Kidney (tissue), 13 donors: ENCODE measurements at regions not wholly inside any gene's neighbourhood (a gene's known extent, or its start where the extent isn't known, plus 50 kb on each side); places are given as distances from the start of the nearest gene placed in this dataset.

Experiments used
- DNase-seq, 5 donors: peaks; one replicate each; pipeline ENCODE4 v3.0.0-alpha.2; 2013 to 2020
- FAIRE-seq: peaks from 2 replicates; lab custom pipeline; 2012; peaks lifted over from hg19 to GRCh38; lab: Jason Lieb, UNC
- H3K27ac ChIP-seq, 2 donors: one replicate each; pipeline ENCODE4 v1.7.0; 2013; ENCODE audit warnings: low read depth in 2 of 2, low read length in 2 of 2, inconsistent platforms in 1 of 2
- H3K27me3 ChIP-seq: one replicate; pipeline ENCODE4 v1.7.1; 2013; ENCODE audit warnings: low read length, inconsistent platforms; ENCODE audit not compliant: control insufficient read depth, insufficient read depth
- H3K36me3 ChIP-seq, 3 donors: one replicate each; pipeline versions ENCODE4 v1.7.0 to v1.7.1; 2013; ENCODE audit warnings: low read length in 3 of 3, control low read depth in 1 of 3, inconsistent platforms in 1 of 3; ENCODE audit not compliant: insufficient read depth in 3 of 3, control insufficient read depth in 2 of 3
- H3K4me1 ChIP-seq, 3 donors: one replicate each; pipeline versions ENCODE4 v1.7.0 to v1.7.1; 2013; ENCODE audit warnings: low read length in 3 of 3, inconsistent platforms in 1 of 3, low read depth in 1 of 3; ENCODE audit not compliant: control insufficient read depth in 2 of 3, insufficient read depth in 2 of 3
- H3K4me3 ChIP-seq, 3 donors: one replicate each; pipeline versions ENCODE4 v1.7.0 to v1.8.1; 2013; ENCODE audit warnings: low read length in 3 of 3, control low read depth in 1 of 3, inconsistent platforms in 1 of 3
- H3K9ac ChIP-seq, 3 donors: one replicate each; pipeline versions ENCODE4 v1.7.0 to v1.7.1; 2013; ENCODE audit warnings: low read length in 3 of 3, control low read depth in 1 of 3, inconsistent platforms in 1 of 3
- H3K9me3 ChIP-seq, 3 donors: one replicate each; pipeline versions ENCODE4 v1.7.0 to v1.7.1; 2013; ENCODE audit warnings: low read length in 3 of 3, control low read depth in 1 of 3, inconsistent platforms in 1 of 3; ENCODE audit not compliant: control insufficient read depth in 2 of 3, insufficient read depth in 1 of 3
- intact Hi-C: fragments of 100-400 bp; cut with DNase I; formaldehyde crosslinking; loops from one replicate; pipeline ENCODE4 v1.11.1; 2022
- TF ChIP-seq, protein P1 (sequence below): IDR thresholded peaks from 3 replicates; pipeline ENCODE4 v1.5.1; 2012; ENCODE audit warnings: mild to moderate bottlenecking, moderate library complexity, borderline replicate concordance; ENCODE audit not compliant: insufficient read depth; ENCODE audit errors: extremely low read depth
- donor health status: control.
- donor health status: control.
- donor health status: control.
- donor health status: control.
- donor health status: control.
- donor health status: DM: yes; HTN: yes; CAD: no.
- donor health status: Normal renal cell carcinoma (clear cell type).

DNA sequence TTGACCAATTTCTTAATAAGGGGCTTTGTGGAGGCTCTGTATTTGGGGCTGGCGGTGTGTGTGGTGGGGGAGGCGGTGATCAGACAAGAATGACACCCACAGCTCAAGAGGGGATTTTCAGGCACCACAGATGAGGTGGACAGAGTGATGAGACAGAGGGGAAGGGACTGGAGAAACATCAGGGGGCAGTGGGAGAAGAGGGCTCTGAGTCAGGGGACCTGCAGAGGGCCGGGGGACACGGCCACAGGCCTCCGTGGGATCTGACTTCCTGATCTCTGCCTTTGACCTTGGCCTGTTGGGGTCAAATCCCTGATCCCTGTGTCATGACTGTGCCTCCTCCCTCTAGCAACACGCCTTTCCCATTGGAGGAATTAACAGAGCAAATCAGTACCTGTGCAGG lies 197.7 kb downstream of the C9orf50 start:
- no peak for FAIRE-seq
- Histone ChIP-seq H3K4me3 (no peak overlapping the region), H3K36me3 (no peaks in the 10 kb centered on the region), H3K4me1 (peaks cover 0 to 11% (median 5%) of the 10 kb centered on the region in 3 donors), H3K27me3 (no peaks in the 10 kb centered on the region), H3K27ac (no peak overlapping the region), H3K9me3 (no peaks in the 10 kb centered on the region), H3K9ac (peak overlapping the region in 1 of 3 donors; percentile 7)
- DNase-seq: peak in 1 of 5 donors; percentile 64
- intact Hi-C loops: no loop called here
- TF ChIP-seq, protein P1, sequence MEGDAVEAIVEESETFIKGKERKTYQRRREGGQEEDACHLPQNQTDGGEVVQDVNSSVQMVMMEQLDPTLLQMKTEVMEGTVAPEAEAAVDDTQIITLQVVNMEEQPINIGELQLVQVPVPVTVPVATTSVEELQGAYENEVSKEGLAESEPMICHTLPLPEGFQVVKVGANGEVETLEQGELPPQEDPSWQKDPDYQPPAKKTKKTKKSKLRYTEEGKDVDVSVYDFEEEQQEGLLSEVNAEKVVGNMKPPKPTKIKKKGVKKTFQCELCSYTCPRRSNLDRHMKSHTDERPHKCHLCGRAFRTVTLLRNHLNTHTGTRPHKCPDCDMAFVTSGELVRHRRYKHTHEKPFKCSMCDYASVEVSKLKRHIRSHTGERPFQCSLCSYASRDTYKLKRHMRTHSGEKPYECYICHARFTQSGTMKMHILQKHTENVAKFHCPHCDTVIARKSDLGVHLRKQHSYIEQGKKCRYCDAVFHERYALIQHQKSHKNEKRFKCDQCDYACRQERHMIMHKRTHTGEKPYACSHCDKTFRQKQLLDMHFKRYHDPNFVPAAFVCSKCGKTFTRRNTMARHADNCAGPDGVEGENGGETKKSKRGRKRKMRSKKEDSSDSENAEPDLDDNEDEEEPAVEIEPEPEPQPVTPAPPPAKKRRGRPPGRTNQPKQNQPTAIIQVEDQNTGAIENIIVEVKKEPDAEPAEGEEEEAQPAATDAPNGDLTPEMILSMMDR: no peak

- H3K9ac ChIP-seq: peak overlapping the region in 1 of 3 donors; percentile 1
- intact Hi-C loops: no loop called here
- no peaks in the 10 kb centered on the region for H3K9me3 ChIP-seq
- peaks cover 0 to 11% (median 5%) of the 10 kb centered on the region in 3 donors for H3K4me1 ChIP-seq
- FAIRE-seq (no peak), DNase-seq (peak in 3 of 5 donors; percentile 73 to 85 (median 73))
- H3K4me3 ChIP-seq: no peak overlapping the region
- TF ChIP-seq, protein P1: no peak
- no peak overlapping the region for H3K27ac ChIP-seq
- no peaks in the 10 kb centered on the region for H3K27me3 ChIP-seq
- no peaks in the 10 kb centered on the region for H3K36me3 ChIP-seq
These were observed 198.1 kb downstream of the C9orf50 start for GRCh38 chr9:129422843-129423192.

DNA sequence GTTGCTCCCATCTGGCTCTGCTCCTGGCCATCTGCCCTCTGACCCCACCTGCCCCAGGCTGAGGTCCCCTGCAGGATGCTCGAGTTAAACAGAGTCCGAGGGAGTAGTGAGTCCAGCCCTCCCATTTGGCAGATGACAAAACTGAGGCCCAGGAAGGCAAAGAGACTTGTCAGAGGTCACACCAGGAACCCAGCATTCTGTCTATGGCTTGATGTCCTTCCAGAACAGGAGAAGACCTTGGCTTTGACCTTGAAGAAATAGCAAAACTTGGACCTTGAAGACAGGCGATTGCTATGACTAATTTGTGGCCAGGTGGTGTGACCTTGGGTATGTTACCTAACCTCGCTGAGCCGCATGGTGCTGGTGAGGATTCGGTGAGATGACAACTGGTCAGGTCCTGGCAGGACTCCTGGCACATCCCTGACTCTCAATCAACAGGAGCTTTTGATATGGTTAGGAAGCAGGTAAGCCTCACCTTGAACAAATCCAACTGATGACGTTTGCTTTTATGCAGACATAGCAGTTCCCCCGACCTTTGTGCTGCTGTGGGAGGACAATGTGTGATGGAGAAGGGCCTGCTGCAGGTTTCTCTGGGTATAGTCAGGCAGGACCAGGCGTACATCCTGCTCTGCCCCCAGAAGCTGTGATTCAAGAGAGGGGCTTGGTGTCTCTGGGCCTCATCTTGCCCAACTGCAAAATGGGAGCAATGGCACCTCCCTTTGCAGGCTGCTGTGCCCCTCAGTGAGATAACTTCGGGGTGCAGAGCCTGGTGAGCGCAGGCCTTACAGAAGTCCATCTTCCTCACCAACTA lies 198.7 kb downstream of the C9orf50 start:
- FAIRE-seq (no peak), DNase-seq (no peak)
- H3K4me1 ChIP-seq: peaks cover 0 to 11% (median 8%) of the 10 kb centered on the region in 3 donors
- H3K9me3 ChIP-seq: no peaks in the 10 kb centered on the region
- no peak overlapping the region for H3K27ac ChIP-seq
- H3K36me3 ChIP-seq: no peaks in the 10 kb centered on the region
- H3K9ac ChIP-seq: peak overlapping the region in 1 of 3 donors; percentile 1
- no peak overlapping the region for H3K4me3 ChIP-seq
- TF ChIP-seq, protein P1: no peak
- no peaks in the 10 kb centered on the region for H3K27me3 ChIP-seq
- intact Hi-C loops: no loop called here

- no peak overlapping the region for H3K9ac ChIP-seq
- H3K4me1 ChIP-seq: peaks cover 0 to 11% (median 11%) of the 10 kb centered on the region in 3 donors
- H3K36me3 ChIP-seq: no peaks in the 10 kb centered on the region
- H3K27me3 ChIP-seq: no peaks in the 10 kb centered on the region
- H3K4me3 ChIP-seq: no peak overlapping the region
- H3K9me3 ChIP-seq: no peaks in the 10 kb centered on the region
- intact Hi-C loops: no loop called here
- no peak overlapping the region for H3K27ac ChIP-seq
- FAIRE-seq (no peak), DNase-seq (peak in 1 of 5 donors; percentile 32)
- TF ChIP-seq, protein P1: no peak
These were observed 199.5 kb downstream of the C9orf50 start for GRCh38 chr9:129421371-129421770.
